ENCODE measurements at regions not wholly inside any gene's neighbourhood (a gene's known extent, or its start where the extent isn't known, plus 50 kb on each side); places are given as distances from the start of the nearest gene placed in this dataset.

DNA sequence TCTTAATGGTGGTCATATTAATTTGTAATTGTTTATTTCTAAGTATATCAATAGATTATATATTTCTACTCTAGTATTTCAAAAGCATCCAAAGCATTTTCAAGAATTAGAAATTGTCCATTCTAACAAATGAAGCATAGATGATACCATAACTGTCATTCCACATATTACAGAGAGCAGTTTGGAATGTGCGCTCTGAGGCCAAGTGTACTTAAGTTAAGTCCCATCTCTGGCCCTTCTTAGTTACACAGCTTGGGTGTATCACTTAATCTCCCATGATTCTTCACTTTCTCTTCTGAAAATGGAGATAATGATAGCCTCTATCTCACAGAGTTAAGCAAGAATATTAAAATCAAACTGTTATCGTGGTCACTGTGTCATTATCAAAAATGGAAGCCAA, 281.1 kb downstream of the MRPL39 start:
- Mint-ChIP-seq H3K27me3 (ENCODE audit: low read depth in 2 of 2) (no peaks in the 10 kb centered on the region), H3K4me1 (no peaks in the 10 kb centered on the region), H3K36me3 (no peaks in the 10 kb centered on the region), H3K27ac (no peak overlapping the region), H3K4me3 (no peak overlapping the region), H3K9me3 (peaks cover 7 to 12% of the 10 kb centered on the region in 2 donors)
- no peak overlapping the region for H3K4me3 ChIP-seq (ENCODE audit: low read length)
- ATAC-seq (no peak), DNase-seq (no peak)
- no peaks in the 10 kb centered on the region for H3K9me3 ChIP-seq (ENCODE audit: control insufficient read depth, insufficient read depth, low read length)
- H3K27me3 ChIP-seq (ENCODE audit: control insufficient read depth, insufficient read depth, low read length) = no peaks in the 10 kb centered on the region
- TF ChIP-seq, protein P1, sequence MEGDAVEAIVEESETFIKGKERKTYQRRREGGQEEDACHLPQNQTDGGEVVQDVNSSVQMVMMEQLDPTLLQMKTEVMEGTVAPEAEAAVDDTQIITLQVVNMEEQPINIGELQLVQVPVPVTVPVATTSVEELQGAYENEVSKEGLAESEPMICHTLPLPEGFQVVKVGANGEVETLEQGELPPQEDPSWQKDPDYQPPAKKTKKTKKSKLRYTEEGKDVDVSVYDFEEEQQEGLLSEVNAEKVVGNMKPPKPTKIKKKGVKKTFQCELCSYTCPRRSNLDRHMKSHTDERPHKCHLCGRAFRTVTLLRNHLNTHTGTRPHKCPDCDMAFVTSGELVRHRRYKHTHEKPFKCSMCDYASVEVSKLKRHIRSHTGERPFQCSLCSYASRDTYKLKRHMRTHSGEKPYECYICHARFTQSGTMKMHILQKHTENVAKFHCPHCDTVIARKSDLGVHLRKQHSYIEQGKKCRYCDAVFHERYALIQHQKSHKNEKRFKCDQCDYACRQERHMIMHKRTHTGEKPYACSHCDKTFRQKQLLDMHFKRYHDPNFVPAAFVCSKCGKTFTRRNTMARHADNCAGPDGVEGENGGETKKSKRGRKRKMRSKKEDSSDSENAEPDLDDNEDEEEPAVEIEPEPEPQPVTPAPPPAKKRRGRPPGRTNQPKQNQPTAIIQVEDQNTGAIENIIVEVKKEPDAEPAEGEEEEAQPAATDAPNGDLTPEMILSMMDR (IDR thresholded peaks at IDR 0.05) = no peak
- intact Hi-C loops (cut with micrococcal nuclease) = no loop called here
- no peaks in the 10 kb centered on the region for H3K4me1 ChIP-seq (ENCODE audit: control insufficient read depth, insufficient read depth, low read length)
- 82% methylated on average over 2 of the region's 2 CpGs for WGBS (ENCODE audit: insufficient coverage)
- H3K27ac ChIP-seq (ENCODE audit: low read length) = no peak overlapping the region
- H3K36me3 ChIP-seq (ENCODE audit: control insufficient read depth, insufficient read depth, low read length) = no peaks in the 10 kb centered on the region

DNA sequence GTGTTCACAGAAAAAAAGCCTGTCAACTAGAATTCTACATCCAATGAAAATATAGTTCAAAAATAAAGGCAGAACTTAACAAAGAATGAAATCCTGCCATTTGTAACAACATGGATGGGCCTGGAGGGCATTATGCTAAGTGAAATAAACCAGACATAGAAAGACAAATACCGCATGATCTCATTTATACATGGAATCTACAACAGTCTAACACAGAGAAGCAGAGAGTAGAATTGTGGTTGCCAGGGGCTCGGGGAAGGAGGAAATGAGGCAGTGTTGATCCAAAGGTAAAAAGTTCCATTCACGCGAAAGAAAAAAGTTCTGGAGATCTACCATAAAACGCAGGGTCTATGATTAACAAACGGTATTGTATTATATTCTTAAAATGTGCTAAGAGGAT, 282.6 kb downstream of the MRPL39 start:
- Mint-ChIP-seq H3K4me1 (no peaks in the 10 kb centered on the region), H3K4me3 (no peak overlapping the region), H3K9me3 (peaks cover 7 to 8% of the 10 kb centered on the region in 2 donors), H3K27ac (no peak overlapping the region), H3K36me3 (no peaks in the 10 kb centered on the region), H3K27me3 (ENCODE audit: low read depth in 2 of 2) (no peaks in the 10 kb centered on the region)
- Histone ChIP-seq H3K27me3 (ENCODE audit: control insufficient read depth, insufficient read depth, low read length) (no peaks in the 10 kb centered on the region), H3K9me3 (ENCODE audit: control insufficient read depth, insufficient read depth, low read length) (no peaks in the 10 kb centered on the region), H3K4me1 (ENCODE audit: control insufficient read depth, insufficient read depth, low read length) (no peaks in the 10 kb centered on the region), H3K27ac (ENCODE audit: low read length) (no peak overlapping the region), H3K36me3 (ENCODE audit: control insufficient read depth, insufficient read depth, low read length) (no peaks in the 10 kb centered on the region), H3K4me3 (ENCODE audit: low read length) (no peak overlapping the region)
- DNase-seq (no peak), ATAC-seq (no peak)
- TF ChIP-seq, protein P1 (IDR thresholded peaks at IDR 0.05) = no peak
- intact Hi-C loops (cut with micrococcal nuclease) = no loop called here
- WGBS (ENCODE audit: insufficient coverage) = 90% methylated on average over 5 of the region's 6 CpGs

DNA sequence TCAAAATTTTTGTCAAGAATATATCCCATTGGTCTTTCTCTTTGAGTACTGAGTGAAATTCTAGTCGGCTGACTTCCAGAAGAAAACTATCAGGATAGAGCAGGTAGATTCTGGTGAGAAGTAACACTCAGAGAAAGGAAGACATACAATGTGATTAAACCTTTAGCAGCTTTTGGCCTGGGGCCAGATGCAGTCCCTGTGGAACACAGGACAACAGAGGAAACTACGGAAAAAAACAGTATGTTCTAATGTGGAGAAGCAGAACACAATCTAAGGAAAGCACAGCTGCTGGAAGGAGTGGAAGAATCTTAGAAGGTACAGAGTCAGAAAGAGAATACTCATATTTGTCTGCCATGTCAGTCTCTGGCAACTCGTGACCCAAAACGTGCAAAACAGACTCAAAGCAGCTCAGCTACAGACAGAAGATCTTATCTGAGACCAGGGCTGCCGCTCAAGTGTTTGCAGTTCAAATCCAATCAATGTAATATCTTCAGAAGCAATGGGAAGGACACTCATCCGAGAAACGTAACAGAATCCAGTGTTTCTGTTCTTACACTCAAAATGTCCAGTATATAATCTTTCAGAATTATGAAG, 283.8 kb downstream of the MRPL39 start:
- Mint-ChIP-seq H3K27ac (no peak overlapping the region), H3K9me3 (peaks cover 7 to 8% of the 10 kb centered on the region in 2 donors), H3K4me1 (no peaks in the 10 kb centered on the region), H3K4me3 (no peak overlapping the region), H3K36me3 (no peaks in the 10 kb centered on the region), H3K27me3 (ENCODE audit: low read depth in 2 of 2) (no peaks in the 10 kb centered on the region)
- DNase-seq (no peak), ATAC-seq (no peak)
- H3K4me3 ChIP-seq (ENCODE audit: low read length) = no peak overlapping the region
- H3K4me1 ChIP-seq (ENCODE audit: control insufficient read depth, insufficient read depth, low read length) = no peaks in the 10 kb centered on the region
- H3K27ac ChIP-seq (ENCODE audit: low read length) = no peak overlapping the region
- no peaks in the 10 kb centered on the region for H3K27me3 ChIP-seq (ENCODE audit: control insufficient read depth, insufficient read depth, low read length)
- WGBS (ENCODE audit: insufficient coverage) = 87% methylated on average over 7 of the region's 7 CpGs
- no peaks in the 10 kb centered on the region for H3K36me3 ChIP-seq (ENCODE audit: control insufficient read depth, insufficient read depth, low read length)
- TF ChIP-seq, protein P1 (IDR thresholded peaks at IDR 0.05) = no peak
- no peaks in the 10 kb centered on the region for H3K9me3 ChIP-seq (ENCODE audit: control insufficient read depth, insufficient read depth, low read length)
- intact Hi-C loops (cut with micrococcal nuclease) = no loop called here

DNA sequence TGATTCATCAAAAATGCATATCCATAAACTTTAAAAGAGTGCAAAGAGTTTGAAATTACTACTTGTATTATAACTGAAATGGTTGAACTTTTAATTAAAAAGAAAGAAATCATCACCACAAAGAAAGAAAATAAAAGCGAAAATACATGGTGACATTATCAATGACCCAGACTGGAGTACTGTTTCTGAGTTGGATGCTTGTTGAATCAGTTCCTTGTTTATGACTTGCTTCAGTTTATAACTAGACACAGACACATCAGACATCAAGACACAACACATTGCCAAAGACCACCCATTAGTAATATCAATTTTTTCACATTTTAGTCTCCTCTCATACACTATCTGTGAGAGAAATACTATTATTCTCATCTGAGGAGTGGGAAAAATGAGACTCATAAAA, 293.0 kb downstream of the MRPL39 start:
- H3K27me3 ChIP-seq (ENCODE audit: control insufficient read depth, insufficient read depth, low read length) = no peaks in the 10 kb centered on the region
- Mint-ChIP-seq H3K4me1 (no peaks in the 10 kb centered on the region), H3K27ac (no peak overlapping the region), H3K27me3 (ENCODE audit: low read depth in 2 of 2) (no peaks in the 10 kb centered on the region), H3K9me3 (peaks cover 6 to 8% of the 10 kb centered on the region in 2 donors), H3K36me3 (no peaks in the 10 kb centered on the region), H3K4me3 (no peak overlapping the region)
- TF ChIP-seq, protein P1 (IDR thresholded peaks at IDR 0.05) = no peak
- no peaks in the 10 kb centered on the region for H3K36me3 ChIP-seq (ENCODE audit: control insufficient read depth, insufficient read depth, low read length)
- no peaks in the 10 kb centered on the region for H3K4me1 ChIP-seq (ENCODE audit: control insufficient read depth, insufficient read depth, low read length)
- WGBS (ENCODE audit: insufficient coverage) = 80% methylated on average over 1 of the region's 1 CpG
- H3K9me3 ChIP-seq (ENCODE audit: control insufficient read depth, insufficient read depth, low read length) = no peaks in the 10 kb centered on the region
- DNase-seq = no peak
- intact Hi-C loops (cut with micrococcal nuclease) = no loop called here
- H3K4me3 ChIP-seq (ENCODE audit: low read length) = no peak overlapping the region
- no peak overlapping the region for H3K27ac ChIP-seq (ENCODE audit: low read length)
- no peak for ATAC-seq

Measured in natural killer cell (primary cell).